Fibroblast of lung (primary cell): ENCODE measurements at regions not wholly inside any gene's neighbourhood (a gene's known extent, or its start where the extent isn't known, plus 50 kb on each side); places are given as distances from the start of the nearest gene placed in this dataset.

ENCODE experiments used
- DNase-seq, 2 donors: peaks; one replicate each; pipeline versions ENCODE4 v3.0.0 to v3.0.0-alpha.2; 2010; ENCODE audit warnings: low read depth in 2 of 2
- H2AFZ ChIP-seq: 2 replicates; pipeline ENCODE4 v1.5.1; 2012; ENCODE audit warnings: low read length, control low read depth, inconsistent platforms
- H3K27ac ChIP-seq: 2 replicates; pipeline ENCODE4 v1.5.1; 2011; ENCODE audit warnings: low read length, control low read depth; ENCODE audit not compliant: insufficient read depth
- H3K27me3 ChIP-seq: 2 replicates; pipeline ENCODE4 v1.5.1; 2011; ENCODE audit warnings: mild to moderate bottlenecking, low read length; ENCODE audit not compliant: control insufficient read depth, insufficient read depth
- H3K36me3 ChIP-seq: 2 replicates; pipeline ENCODE4 v1.5.1; 2011; ENCODE audit warnings: low read length; ENCODE audit not compliant: control insufficient read depth, insufficient read depth
- H3K4me1 ChIP-seq: 2 replicates; pipeline ENCODE4 v1.5.1; 2011; ENCODE audit warnings: low read length; ENCODE audit not compliant: control insufficient read depth, insufficient read depth; ENCODE audit errors: extremely low read depth
- H3K4me2 ChIP-seq: 2 replicates; pipeline ENCODE4 v1.5.1; 2011; ENCODE audit warnings: low read length, control low read depth; ENCODE audit not compliant: insufficient read depth; ENCODE audit errors: extremely low read depth
- H3K4me3 ChIP-seq, 4 experiments: fragments of 200-600 bp in 1 of 4; sonication (generic) in 1 of 4; replicated peaks in 1 of 4; 2 replicates each; pipeline ENCODE4 v1.5.1; 2011 to 2016; ENCODE audit warnings: low read length in 4 of 4, low read depth in 3 of 4, mild to moderate bottlenecking in 3 of 4, control low read depth in 2 of 4, inconsistent platforms in 1 of 4, mixed read lengths in 1 of 4; ENCODE audit not compliant: insufficient read depth in 1 of 4; ENCODE audit errors: control extremely low read depth in 1 of 4
- H3K79me2 ChIP-seq: 2 replicates; pipeline ENCODE4 v1.5.1; 2012; ENCODE audit warnings: mild to moderate bottlenecking, low read length, inconsistent platforms; ENCODE audit not compliant: control insufficient read depth, insufficient read depth
- H3K9ac ChIP-seq: 2 replicates; pipeline ENCODE4 v1.5.1; 2011; ENCODE audit warnings: mild to moderate bottlenecking, low read length, control low read depth; ENCODE audit not compliant: insufficient read depth
- H3K9me3 ChIP-seq: 2 replicates; pipeline ENCODE4 v1.5.1; 2012; ENCODE audit warnings: low read depth, low read length; ENCODE audit not compliant: control insufficient read depth, insufficient read depth
- H4K20me1 ChIP-seq: 2 replicates; pipeline ENCODE4 v1.5.1; 2011; ENCODE audit warnings: low read length; ENCODE audit not compliant: control insufficient read depth, insufficient read depth; ENCODE audit errors: extremely low read depth
- CTCF ChIP-seq, 2 donors: IDR thresholded peaks in 1 of 2; conservative IDR thresholded peaks in 1 of 2; 1 replicate in 1 of 2; 2 replicates in 1 of 2; pipeline ENCODE4 v1.5.1; 2011 to 2012; ENCODE audit warnings: low read length in 2 of 2, control low read depth in 1 of 2, inconsistent platforms in 1 of 2, low read depth in 1 of 2, mild to moderate bottlenecking in 1 of 2
- EZH2 ChIP-seq: IDR thresholded peaks from 2 replicates; pipeline ENCODE4 v1.5.1; 2012; ENCODE audit warnings: low read length, control low read depth, mild to moderate bottlenecking; ENCODE audit errors: missing control alignments

- no peak for TF ChIP-seq EZH2
- no peak for TF ChIP-seq CTCF (conservative IDR thresholded peaks at IDR 0.05 in 1 of 2, IDR thresholded peaks at IDR 0.05 in 1 of 2; ENCODE audit: low read depth in 1 of 2, low read length in 2 of 2)
- no peak for DNase-seq
- Histone ChIP-seq H3K4me3 (no peak overlapping the region), H3K9me3 (no peaks in the 10 kb centered on the region), H3K79me2 (no peaks in the 10 kb centered on the region), H3K4me1 (no peaks in the 10 kb centered on the region), H3K27me3 (no peaks in the 10 kb centered on the region), H3K9ac (no peak overlapping the region), H2AFZ (no peak overlapping the region), H3K36me3 (no peaks in the 10 kb centered on the region), H3K4me2 (no peak overlapping the region), H4K20me1 (no peaks in the 10 kb centered on the region), H3K27ac (no peak overlapping the region)
Observed at GRCh38 chr5:2012885-2013284, 130.2 kb upstream of the IRX4 start.

GRCh38 chr5:2011481-2012411, 129.0 kb upstream of the IRX4 start:
- Histone ChIP-seq H3K9ac (no peak overlapping the region), H3K4me3 (no peak overlapping the region), H3K4me1 (no peaks in the 10 kb centered on the region), H4K20me1 (no peaks in the 10 kb centered on the region), H3K27me3 (no peaks in the 10 kb centered on the region), H3K79me2 (no peaks in the 10 kb centered on the region), H3K36me3 (no peaks in the 10 kb centered on the region), H3K9me3 (no peaks in the 10 kb centered on the region), H3K4me2 (no peak overlapping the region), H3K27ac (no peak overlapping the region), H2AFZ (no peak overlapping the region)
- TF ChIP-seq CTCF (conservative IDR thresholded peaks at IDR 0.05 in 1 of 2, IDR thresholded peaks at IDR 0.05 in 1 of 2; ENCODE audit: low read depth in 1 of 2, low read length in 2 of 2) (no peak), EZH2 (no peak)
- DNase-seq: no peak

- Histone ChIP-seq H3K4me2 (no peak overlapping the region), H3K79me2 (no peaks in the 10 kb centered on the region), H4K20me1 (no peaks in the 10 kb centered on the region), H3K27ac (no peak overlapping the region), H3K9ac (no peak overlapping the region), H3K36me3 (no peaks in the 10 kb centered on the region), H3K4me3 (no peak overlapping the region), H3K27me3 (no peaks in the 10 kb centered on the region), H2AFZ (no peak overlapping the region), H3K9me3 (no peaks in the 10 kb centered on the region), H3K4me1 (no peaks in the 10 kb centered on the region)
- no peak for DNase-seq
- TF ChIP-seq EZH2 (no peak), CTCF (conservative IDR thresholded peaks at IDR 0.05 in 1 of 2, IDR thresholded peaks at IDR 0.05 in 1 of 2; ENCODE audit: low read depth in 1 of 2, low read length in 2 of 2) (no peak)
Observed at GRCh38 chr5:2010940-2011339, 128.2 kb upstream of the IRX4 start.
